SU-DHL-6 (cell line): ENCODE measurements at regions not wholly inside any gene's neighbourhood (a gene's known extent, or its start where the extent isn't known, plus 50 kb on each side); places are given as distances from the start of the nearest gene placed in this dataset.

Experiments
- EZH2phosphoT487 ChIP-seq: fragments of 200-600 bp; sonication (generic), shearing (Covaris generic); conservative IDR thresholded peaks from 2 replicates; pipeline ENCODE4 v1.6.1; 2018; ENCODE audit warnings: mild to moderate bottlenecking, antibody characterized with exemption, low read length, moderate library complexity, mixed read lengths
- TF ChIP-seq, protein P1 (sequence below): fragments of 200-600 bp; sonication (generic); IDR thresholded peaks from one replicate; pipeline ENCODE4 v1.5.1; 2017; ENCODE audit warnings: antibody characterized with exemption, mild to moderate bottlenecking, low read length, moderate library complexity; ENCODE audit not compliant: insufficient read depth, poor library complexity, severe bottlenecking

DNA sequence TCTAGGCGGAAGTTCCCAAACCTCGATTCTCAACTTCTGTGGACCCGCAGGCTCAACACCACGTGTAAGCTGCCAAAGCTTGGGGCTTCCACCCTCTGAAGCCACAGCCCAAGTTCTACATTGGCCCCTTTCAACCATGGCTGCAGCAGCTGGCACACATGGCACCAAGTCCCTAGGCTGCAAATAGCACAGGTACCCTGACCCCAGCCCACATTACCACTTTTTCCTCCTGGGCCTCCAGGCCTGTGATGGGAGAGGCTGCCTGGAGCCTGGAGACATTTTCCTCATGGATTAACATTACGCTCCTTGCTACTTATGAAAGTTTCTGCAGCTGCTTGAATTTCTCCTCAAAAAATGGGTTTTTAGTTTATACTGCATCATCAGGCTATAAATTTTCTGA lies 479.5 kb downstream of the PCDH7 start:
- TF ChIP-seq, protein P1, sequence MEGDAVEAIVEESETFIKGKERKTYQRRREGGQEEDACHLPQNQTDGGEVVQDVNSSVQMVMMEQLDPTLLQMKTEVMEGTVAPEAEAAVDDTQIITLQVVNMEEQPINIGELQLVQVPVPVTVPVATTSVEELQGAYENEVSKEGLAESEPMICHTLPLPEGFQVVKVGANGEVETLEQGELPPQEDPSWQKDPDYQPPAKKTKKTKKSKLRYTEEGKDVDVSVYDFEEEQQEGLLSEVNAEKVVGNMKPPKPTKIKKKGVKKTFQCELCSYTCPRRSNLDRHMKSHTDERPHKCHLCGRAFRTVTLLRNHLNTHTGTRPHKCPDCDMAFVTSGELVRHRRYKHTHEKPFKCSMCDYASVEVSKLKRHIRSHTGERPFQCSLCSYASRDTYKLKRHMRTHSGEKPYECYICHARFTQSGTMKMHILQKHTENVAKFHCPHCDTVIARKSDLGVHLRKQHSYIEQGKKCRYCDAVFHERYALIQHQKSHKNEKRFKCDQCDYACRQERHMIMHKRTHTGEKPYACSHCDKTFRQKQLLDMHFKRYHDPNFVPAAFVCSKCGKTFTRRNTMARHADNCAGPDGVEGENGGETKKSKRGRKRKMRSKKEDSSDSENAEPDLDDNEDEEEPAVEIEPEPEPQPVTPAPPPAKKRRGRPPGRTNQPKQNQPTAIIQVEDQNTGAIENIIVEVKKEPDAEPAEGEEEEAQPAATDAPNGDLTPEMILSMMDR: no peak
- TF ChIP-seq EZH2phosphoT487: no peak
